Esophagus squamous epithelium (tissue), 4 donors: ENCODE measurements at regions not wholly inside any gene's neighbourhood (a gene's known extent, or its start where the extent isn't known, plus 50 kb on each side); places are given as distances from the start of the nearest gene placed in this dataset.

ENCODE experiments used
- POLR2A ChIP-seq, 4 donors: fragments of 450-650 bp; IDR thresholded peaks; one replicate each; pipeline ENCODE4 v1.6.1; 2017; ENCODE audit warnings: antibody characterized with exemption in 4 of 4, mild to moderate bottlenecking in 4 of 4, moderate library complexity in 3 of 4
- TF ChIP-seq, protein P1 (sequence below), 6 experiments: fragments of 450-650 bp in 4 of 6; fragments of 200-600 bp in 2 of 6; sonication (generic) in 2 of 6; IDR thresholded peaks; one replicate each; pipeline ENCODE4 v1.5.1; 2016 to 2019; ENCODE audit warnings: antibody characterized with exemption in 6 of 6, mild to moderate bottlenecking in 4 of 6, moderate library complexity in 4 of 6

DNA sequence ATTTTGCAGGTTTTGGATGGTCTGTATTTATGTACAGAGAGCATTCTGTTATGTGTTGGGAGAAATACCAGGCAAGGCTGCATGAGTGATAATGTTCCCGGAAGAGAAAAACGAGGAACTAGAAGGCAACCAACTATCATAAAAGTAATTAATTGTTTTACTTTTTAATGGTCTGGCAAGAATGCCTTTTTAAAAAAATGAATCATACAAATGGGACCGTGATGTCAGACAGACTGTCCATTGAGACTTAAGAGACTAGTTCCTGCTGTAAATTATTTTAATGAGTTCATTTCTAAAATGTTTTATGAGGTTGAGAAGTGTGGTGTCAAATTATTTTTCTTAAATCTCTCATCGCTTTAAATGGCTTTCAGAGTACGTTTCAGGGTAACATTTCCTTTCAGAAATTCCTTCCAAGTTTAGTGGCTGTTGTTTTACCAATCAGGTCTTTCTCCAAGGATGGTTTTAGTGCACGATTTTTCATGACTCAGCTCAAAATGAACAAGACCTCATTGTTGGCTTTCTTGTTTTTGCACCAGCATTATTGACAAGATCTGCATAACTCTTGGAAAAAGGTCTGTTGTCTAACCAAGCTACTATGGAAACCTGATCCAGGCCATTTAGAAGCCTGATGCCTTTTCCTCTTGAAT lies 86.1 kb upstream of the ARHGAP5 start:
- TF ChIP-seq, protein P1, sequence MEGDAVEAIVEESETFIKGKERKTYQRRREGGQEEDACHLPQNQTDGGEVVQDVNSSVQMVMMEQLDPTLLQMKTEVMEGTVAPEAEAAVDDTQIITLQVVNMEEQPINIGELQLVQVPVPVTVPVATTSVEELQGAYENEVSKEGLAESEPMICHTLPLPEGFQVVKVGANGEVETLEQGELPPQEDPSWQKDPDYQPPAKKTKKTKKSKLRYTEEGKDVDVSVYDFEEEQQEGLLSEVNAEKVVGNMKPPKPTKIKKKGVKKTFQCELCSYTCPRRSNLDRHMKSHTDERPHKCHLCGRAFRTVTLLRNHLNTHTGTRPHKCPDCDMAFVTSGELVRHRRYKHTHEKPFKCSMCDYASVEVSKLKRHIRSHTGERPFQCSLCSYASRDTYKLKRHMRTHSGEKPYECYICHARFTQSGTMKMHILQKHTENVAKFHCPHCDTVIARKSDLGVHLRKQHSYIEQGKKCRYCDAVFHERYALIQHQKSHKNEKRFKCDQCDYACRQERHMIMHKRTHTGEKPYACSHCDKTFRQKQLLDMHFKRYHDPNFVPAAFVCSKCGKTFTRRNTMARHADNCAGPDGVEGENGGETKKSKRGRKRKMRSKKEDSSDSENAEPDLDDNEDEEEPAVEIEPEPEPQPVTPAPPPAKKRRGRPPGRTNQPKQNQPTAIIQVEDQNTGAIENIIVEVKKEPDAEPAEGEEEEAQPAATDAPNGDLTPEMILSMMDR (IDR thresholded peaks at IDR 0.05), result no peak
- no peak for TF ChIP-seq POLR2A (IDR thresholded peaks at IDR 0.05)
